ENCODE measurements at regions not wholly inside any gene's neighbourhood (a gene's known extent, or its start where the extent isn't known, plus 50 kb on each side); places are given as distances from the start of the nearest gene placed in this dataset.
"Not testable (repeated sequence)": the region's sequence is repeated elsewhere in the genome, so short reads cannot be mapped to it uniquely, and the experiment has no call there.

GRCh38 chr1:243074224-243074623 is 180.9 kb downstream of the CEP170 start:
- not testable (repeated sequence) for DNase-seq

- DNase-seq: not testable (repeated sequence)
These were observed 188.0 kb downstream of the CEP170 start for GRCh38 chr1:243067056-243067455.

GRCh38 chr1:243061965-243062364 is 193.1 kb downstream of the CEP170 start:
- DNase-seq: not testable (repeated sequence)

GRCh38 chr1:243055510-243055909 is 199.6 kb downstream of the CEP170 start:
- peak; percentile 24 for DNase-seq

GRCh38 chr1:243055091-243055490 is 200.0 kb downstream of the CEP170 start:
- peak; percentile 42 for DNase-seq

GRCh38 chr1:243054681-243055080 is 200.4 kb downstream of the CEP170 start:
- not testable (repeated sequence) for DNase-seq

GRCh38 chr1:243053048-243053447 is 202.0 kb downstream of the CEP170 start:
- not testable (repeated sequence) for DNase-seq

- DNase-seq: not testable (repeated sequence)
These were observed 204.5 kb downstream of the CEP170 start for GRCh38 chr1:243050613-243051012.

GRCh38 chr1:243049716-243050115 is 205.4 kb downstream of the CEP170 start:
- DNase-seq: not testable (repeated sequence)

- not testable (repeated sequence) for DNase-seq
These were observed 233.7 kb downstream of the CEP170 start for GRCh38 chr1:243021365-243021764.

GRCh38 chr1:243019030-243019635 is 235.9 kb downstream of the CEP170 start:
- not testable (repeated sequence) for DNase-seq

GRCh38 chr1:243010719-243011118 is 244.4 kb downstream of the CEP170 start:
- DNase-seq: peak; percentile 46

- not testable (repeated sequence) for DNase-seq
These were observed 254.1 kb downstream of the CEP170 start for GRCh38 chr1:243001003-243001402.

GRCh38 chr1:242992776-242993175 is 262.3 kb downstream of the CEP170 start:
- DNase-seq: not testable (repeated sequence)

- DNase-seq: not testable (repeated sequence)
These were observed 270.0 kb downstream of the CEP170 start for GRCh38 chr1:242985096-242985495.

GRCh38 chr1:242973341-242973740 is 281.7 kb downstream of the CEP170 start:
- DNase-seq: not testable (repeated sequence)

- DNase-seq: no peak
These were observed 288.2 kb downstream of the CEP170 start for GRCh38 chr1:242966892-242967291.

- DNase-seq: not testable (repeated sequence)
These were observed 295.7 kb downstream of the CEP170 start for GRCh38 chr1:242959397-242959796.

- DNase-seq: not testable (repeated sequence)
These were observed 300.1 kb downstream of the CEP170 start for GRCh38 chr1:242954945-242955344.

GRCh38 chr1:242946206-242946605 is 308.9 kb downstream of the CEP170 start:
- no peak for DNase-seq

GRCh38 chr1:242936725-242937124 is 318.4 kb downstream of the CEP170 start:
- DNase-seq: peak; percentile 77

- not testable (repeated sequence) for DNase-seq
These were observed 330.4 kb downstream of the CEP170 start for GRCh38 chr1:242924717-242925116.

- DNase-seq: not testable (repeated sequence)
These were observed 331.5 kb downstream of the CEP170 start for GRCh38 chr1:242923603-242924002.

GRCh38 chr1:242914729-242915128 is 340.4 kb downstream of the CEP170 start:
- DNase-seq: peak; percentile 62

GRCh38 chr1:242912855-242913254 is 342.2 kb downstream of the CEP170 start:
- DNase-seq: not testable (repeated sequence)

Data from islet precursor cell (in vitro differentiated cells).